ENCODE measurements at regions not wholly inside any gene's neighbourhood (a gene's known extent, or its start where the extent isn't known, plus 50 kb on each side); places are given as distances from the start of the nearest gene placed in this dataset.

DNA sequence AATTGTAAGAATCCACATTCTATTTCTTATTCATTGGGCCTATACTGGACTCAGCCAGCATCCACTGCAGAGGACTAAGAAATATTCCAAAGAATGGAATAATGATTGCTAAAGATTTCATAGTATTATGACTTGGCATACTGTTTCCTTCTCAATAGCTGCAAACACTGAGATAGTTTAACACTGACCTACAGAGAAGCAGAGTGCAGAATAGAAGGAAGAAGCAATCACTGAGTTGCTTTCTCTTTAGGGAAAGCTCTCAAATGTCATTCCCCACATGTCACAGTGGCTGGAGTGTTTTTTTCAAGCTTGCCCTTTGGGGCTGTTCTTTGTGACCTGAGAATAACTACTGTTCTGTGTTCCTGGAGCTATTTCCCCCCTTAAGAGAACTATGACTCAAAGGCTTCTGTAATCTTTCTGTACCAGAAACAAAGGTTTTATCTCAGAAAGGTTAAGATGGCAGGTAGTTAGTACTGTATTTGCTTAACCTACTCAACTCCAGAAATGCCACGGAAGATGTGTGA is 243.6 kb upstream of the LUZP2 start:
- no peak for TF ChIP-seq EZH2phosphoT487 (IDR thresholded peaks at IDR 0.05)
- TF ChIP-seq, protein P1, sequence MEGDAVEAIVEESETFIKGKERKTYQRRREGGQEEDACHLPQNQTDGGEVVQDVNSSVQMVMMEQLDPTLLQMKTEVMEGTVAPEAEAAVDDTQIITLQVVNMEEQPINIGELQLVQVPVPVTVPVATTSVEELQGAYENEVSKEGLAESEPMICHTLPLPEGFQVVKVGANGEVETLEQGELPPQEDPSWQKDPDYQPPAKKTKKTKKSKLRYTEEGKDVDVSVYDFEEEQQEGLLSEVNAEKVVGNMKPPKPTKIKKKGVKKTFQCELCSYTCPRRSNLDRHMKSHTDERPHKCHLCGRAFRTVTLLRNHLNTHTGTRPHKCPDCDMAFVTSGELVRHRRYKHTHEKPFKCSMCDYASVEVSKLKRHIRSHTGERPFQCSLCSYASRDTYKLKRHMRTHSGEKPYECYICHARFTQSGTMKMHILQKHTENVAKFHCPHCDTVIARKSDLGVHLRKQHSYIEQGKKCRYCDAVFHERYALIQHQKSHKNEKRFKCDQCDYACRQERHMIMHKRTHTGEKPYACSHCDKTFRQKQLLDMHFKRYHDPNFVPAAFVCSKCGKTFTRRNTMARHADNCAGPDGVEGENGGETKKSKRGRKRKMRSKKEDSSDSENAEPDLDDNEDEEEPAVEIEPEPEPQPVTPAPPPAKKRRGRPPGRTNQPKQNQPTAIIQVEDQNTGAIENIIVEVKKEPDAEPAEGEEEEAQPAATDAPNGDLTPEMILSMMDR (IDR thresholded peaks at IDR 0.05): no peak

All from neural progenitor cell (in vitro differentiated cells).